Left lung (tissue), 4 donors: ENCODE measurements at regions not wholly inside any gene's neighbourhood (a gene's known extent, or its start where the extent isn't known, plus 50 kb on each side); places are given as distances from the start of the nearest gene placed in this dataset.
"Not testable (repeated sequence)": the region's sequence is repeated elsewhere in the genome, so short reads cannot be mapped to it uniquely, and the experiment has no call there.

Source experiments
- ATAC-seq: fragments of 200-7000 bp; cut with Tn5 transposase; one replicate; pipeline ENCODE4 v1.9.1; 2020; ENCODE audit warnings: moderate library complexity
- DNase-seq, 4 donors: peaks; one replicate each; pipeline ENCODE4 v3.0.0-alpha.2; 2013 to 2020
- H3K27ac ChIP-seq, 2 donors: fragments of 200-600 bp; sonication (generic) in 1 of 2; one replicate each; pipeline versions ENCODE4 v1.5.0 to v1.8.0; 2020 to 2021
- H3K27me3 ChIP-seq, 2 donors: fragments of 200-600 bp; sonication (generic) in 1 of 2; one replicate each; pipeline versions ENCODE4 v1.5.0 to v1.8.0; 2020 to 2021
- H3K36me3 ChIP-seq, 2 donors: fragments of 200-600 bp; sonication (generic) in 1 of 2; one replicate each; pipeline versions ENCODE4 v1.5.0 to v1.8.0; 2020 to 2021
- H3K4me1 ChIP-seq, 2 donors: fragments of 200-600 bp; one replicate each; pipeline ENCODE4 v1.8.0; 2021
- H3K4me3 ChIP-seq, 2 donors: fragments of 200-600 bp; sonication (generic) in 1 of 2; one replicate each; pipeline versions ENCODE4 v1.5.0 to v1.8.0; 2020 to 2021; ENCODE audit warnings: mild to moderate bottlenecking in 1 of 2
- H3K9me3 ChIP-seq, 2 donors: fragments of 200-600 bp; sonication (generic) in 1 of 2; one replicate each; pipeline versions ENCODE4 v1.5.0 to v1.8.0; 2020 to 2021
- CTCF ChIP-seq, 2 donors: fragments of 200-600 bp; sonication (generic) in 1 of 2; IDR thresholded peaks; one replicate each; pipeline versions ENCODE4 v1.5.0 to v1.8.0; 2021; ENCODE audit warnings: antibody characterized with exemption in 2 of 2
- intact Hi-C, 2 donors: fragments of 100-400 bp; cut with DNase I; formaldehyde crosslinking; loops; one replicate each; pipeline versions ENCODE4 v1.11.2 to v1.14.2; 2022
- donor health status: DM: no; HTN: yes; CAD: no.
- donor health status: DM: no; HTN: no; CAD: no.

GRCh38 chr20:30412972-30413371 lies 844.5 kb upstream of the DEFB115 start:
- no peak for TF ChIP-seq CTCF (IDR thresholded peaks at IDR 0.05)
- H3K36me3 ChIP-seq, result no peaks in the 10 kb centered on the region
- H3K4me1 ChIP-seq, result no peaks in the 10 kb centered on the region
- peaks cover 0 to 41% of the 10 kb centered on the region in 2 donors for H3K9me3 ChIP-seq
- DNase-seq (no peak), ATAC-seq (no peak)
- H3K27me3 ChIP-seq, result no peaks in the 10 kb centered on the region
- no peak overlapping the region for H3K27ac ChIP-seq
- no peak overlapping the region for H3K4me3 ChIP-seq
- intact Hi-C loops, result no loop called here

DNA sequence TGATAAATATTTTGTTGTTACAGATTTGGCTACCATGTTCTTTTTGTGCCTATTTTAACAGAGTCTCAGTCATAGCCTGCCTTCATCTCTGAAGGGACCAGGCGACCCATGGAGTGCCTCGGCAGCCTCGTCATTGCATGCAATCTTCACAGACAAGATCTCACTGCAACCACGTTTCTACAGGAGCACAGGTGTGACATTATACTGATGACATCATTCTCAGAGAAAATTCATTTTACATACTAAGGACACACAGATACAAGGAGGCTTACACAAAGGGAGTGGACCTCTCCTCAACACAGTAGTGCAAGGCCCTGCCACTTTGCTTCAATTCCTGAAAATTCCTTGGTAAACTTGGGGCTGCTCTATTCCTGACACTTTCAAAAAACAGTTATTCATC lies 840.1 kb upstream of the DEFB115 start:
- DNase-seq, ATAC-seq, H3K36me3 ChIP-seq, intact Hi-C loops, H3K4me3 ChIP-seq, H3K9me3 ChIP-seq, H3K4me1 ChIP-seq, H3K27me3 ChIP-seq, H3K27ac ChIP-seq: not testable (repeated sequence)

DNA sequence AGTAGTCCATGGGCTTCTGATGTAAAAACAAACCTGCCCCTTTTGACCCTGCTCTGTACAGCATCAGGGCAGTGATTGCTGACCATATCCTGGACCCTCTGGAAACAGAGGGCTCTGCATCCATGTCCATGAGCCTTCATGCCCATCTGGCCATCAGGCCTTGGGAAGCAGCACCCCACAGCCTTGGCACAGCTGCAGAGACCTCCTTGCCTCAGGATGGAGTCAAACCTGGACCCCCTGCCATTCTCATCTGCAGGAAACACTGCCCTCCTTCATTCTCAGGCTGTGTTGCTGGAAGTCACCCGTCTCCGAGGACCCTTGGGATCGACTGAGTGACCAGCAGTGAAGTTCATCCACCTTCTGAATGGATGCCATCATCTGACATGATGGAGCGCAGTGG lies 839.1 kb upstream of the DEFB115 start:
- not testable (repeated sequence) for ATAC-seq

DNA sequence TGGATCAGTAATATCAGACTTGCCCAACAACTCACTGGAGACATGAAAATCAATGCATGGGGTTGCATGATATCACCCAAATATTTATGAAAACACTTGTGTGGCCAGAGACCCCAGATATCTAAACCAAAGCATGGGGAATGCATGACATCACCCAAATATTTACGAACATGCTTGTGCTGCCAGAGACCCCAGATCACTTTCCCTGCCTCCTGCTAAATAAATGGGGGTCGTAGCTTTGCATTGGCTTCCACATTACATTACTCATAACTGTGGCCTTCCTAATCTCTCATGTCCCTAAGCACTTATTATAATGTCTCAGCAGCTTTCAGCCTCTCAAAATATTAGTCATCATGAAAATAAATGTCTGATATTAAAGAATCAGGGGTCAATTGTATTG lies 838.0 kb upstream of the DEFB115 start:
- DNase-seq, result no peak
- no peak for ATAC-seq
- no peak for TF ChIP-seq CTCF (IDR thresholded peaks at IDR 0.05)
- Histone ChIP-seq H3K4me3 (no peak overlapping the region), H3K27me3 (no peaks in the 10 kb centered on the region), H3K9me3 (peaks cover 0 to 6% of the 10 kb centered on the region in 2 donors), H3K36me3 (no peaks in the 10 kb centered on the region), H3K27ac (no peak overlapping the region), H3K4me1 (no peaks in the 10 kb centered on the region)
- intact Hi-C loops, result no loop called here

More for the DNA sequence above, 839.1 kb upstream of the DEFB115 start:
- H3K36me3 ChIP-seq, DNase-seq, H3K27me3 ChIP-seq, intact Hi-C loops, H3K9me3 ChIP-seq, H3K4me1 ChIP-seq, H3K4me3 ChIP-seq, H3K27ac ChIP-seq: not testable (repeated sequence)

GRCh38 chr20:30419871-30420420 lies 837.5 kb upstream of the DEFB115 start:
- H3K27ac ChIP-seq, H3K9me3 ChIP-seq, DNase-seq, intact Hi-C loops, H3K4me3 ChIP-seq, H3K4me1 ChIP-seq, ATAC-seq, H3K36me3 ChIP-seq, H3K27me3 ChIP-seq: not testable (repeated sequence)
